Thoracic aorta (tissue), 2 donors: ENCODE measurements at regions not wholly inside any gene's neighbourhood (a gene's known extent, or its start where the extent isn't known, plus 50 kb on each side); places are given as distances from the start of the nearest gene placed in this dataset.
"Not testable (repeated sequence)": the region's sequence is repeated elsewhere in the genome, so short reads cannot be mapped to it uniquely, and the experiment has no call there.

ENCODE experiments used
- ATAC-seq: fragments of 150-250 bp; one replicate; pipeline ENCODE4 v1.8.0; 2017; ENCODE audit warnings: low read depth; ENCODE audit not compliant: insufficient number of reproducible peaks, low FRiP score
- DNase-seq: peaks from one replicate; pipeline ENCODE4 v3.0.0-alpha.2; 2020; ENCODE audit warnings: low spot score
- H3K27ac ChIP-seq, 2 donors: fragments of 200-600 bp; sonication (generic); 1 replicate in 1 of 2; 2 replicates in 1 of 2; pipeline ENCODE4 v1.5.1; 2016; ENCODE audit warnings: mild to moderate bottlenecking in 2 of 2, moderate library complexity in 2 of 2
- H3K27me3 ChIP-seq: fragments of 200-600 bp; sonication (generic); replicated peaks from 2 replicates; pipeline ENCODE4 v1.6.0; 2016; ENCODE audit warnings: mild to moderate bottlenecking; ENCODE audit not compliant: insufficient read depth
- H3K36me3 ChIP-seq: fragments of 200-600 bp; sonication (generic); one replicate; pipeline ENCODE4 v1.5.1; 2016
- H3K4me1 ChIP-seq, 2 donors: fragments of 200-600 bp; sonication (generic); 1 replicate in 1 of 2; 2 replicates in 1 of 2; pipeline versions ENCODE4 v1.5.1 to v1.6.0; 2016; ENCODE audit warnings: low read depth in 2 of 2, mild to moderate bottlenecking in 1 of 2; ENCODE audit not compliant: control insufficient read depth in 1 of 2
- H3K4me3 ChIP-seq: fragments of 200-600 bp; sonication (generic); 2 replicates; pipeline ENCODE4 v1.5.1; 2016; ENCODE audit warnings: mild to moderate bottlenecking
- H3K9me3 ChIP-seq: fragments of 200-600 bp; sonication (generic); 2 replicates; pipeline ENCODE4 v1.5.1; 2016
- TF ChIP-seq, protein P1 (sequence below): fragments of 200-600 bp; sonication (generic); IDR thresholded peaks from one replicate; pipeline ENCODE4 v1.5.1; 2019; ENCODE audit warnings: antibody characterized with exemption

DNA sequence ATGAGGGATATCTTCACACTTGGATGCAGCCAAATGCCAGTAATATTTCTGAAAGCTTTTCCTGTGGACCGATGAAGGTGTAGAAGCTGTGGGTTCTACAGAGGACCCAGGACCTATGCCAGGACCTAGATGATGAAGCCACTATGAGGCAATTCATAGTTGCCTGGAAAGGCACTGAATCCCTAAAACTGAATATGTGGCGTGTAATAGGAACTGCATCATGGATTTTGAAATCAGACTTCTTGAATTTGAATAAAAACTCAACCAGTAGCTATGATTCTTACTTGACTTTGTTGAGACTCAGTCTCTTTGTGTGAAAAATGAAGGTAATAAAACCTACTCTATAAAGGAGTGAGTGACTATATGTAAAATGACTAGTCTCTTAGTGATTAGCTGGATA, 89.9 kb upstream of the SGK1 start:
- no peaks in the 10 kb centered on the region for H3K4me1 ChIP-seq
- H3K27me3 ChIP-seq, result no peaks in the 10 kb centered on the region
- no peak overlapping the region for H3K27ac ChIP-seq
- no peak overlapping the region for H3K4me3 ChIP-seq
- no peaks in the 10 kb centered on the region for H3K36me3 ChIP-seq
- ATAC-seq (no peak), DNase-seq (no peak)
- no peaks in the 10 kb centered on the region for H3K9me3 ChIP-seq
- TF ChIP-seq, protein P1, sequence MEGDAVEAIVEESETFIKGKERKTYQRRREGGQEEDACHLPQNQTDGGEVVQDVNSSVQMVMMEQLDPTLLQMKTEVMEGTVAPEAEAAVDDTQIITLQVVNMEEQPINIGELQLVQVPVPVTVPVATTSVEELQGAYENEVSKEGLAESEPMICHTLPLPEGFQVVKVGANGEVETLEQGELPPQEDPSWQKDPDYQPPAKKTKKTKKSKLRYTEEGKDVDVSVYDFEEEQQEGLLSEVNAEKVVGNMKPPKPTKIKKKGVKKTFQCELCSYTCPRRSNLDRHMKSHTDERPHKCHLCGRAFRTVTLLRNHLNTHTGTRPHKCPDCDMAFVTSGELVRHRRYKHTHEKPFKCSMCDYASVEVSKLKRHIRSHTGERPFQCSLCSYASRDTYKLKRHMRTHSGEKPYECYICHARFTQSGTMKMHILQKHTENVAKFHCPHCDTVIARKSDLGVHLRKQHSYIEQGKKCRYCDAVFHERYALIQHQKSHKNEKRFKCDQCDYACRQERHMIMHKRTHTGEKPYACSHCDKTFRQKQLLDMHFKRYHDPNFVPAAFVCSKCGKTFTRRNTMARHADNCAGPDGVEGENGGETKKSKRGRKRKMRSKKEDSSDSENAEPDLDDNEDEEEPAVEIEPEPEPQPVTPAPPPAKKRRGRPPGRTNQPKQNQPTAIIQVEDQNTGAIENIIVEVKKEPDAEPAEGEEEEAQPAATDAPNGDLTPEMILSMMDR, result no peak

DNA sequence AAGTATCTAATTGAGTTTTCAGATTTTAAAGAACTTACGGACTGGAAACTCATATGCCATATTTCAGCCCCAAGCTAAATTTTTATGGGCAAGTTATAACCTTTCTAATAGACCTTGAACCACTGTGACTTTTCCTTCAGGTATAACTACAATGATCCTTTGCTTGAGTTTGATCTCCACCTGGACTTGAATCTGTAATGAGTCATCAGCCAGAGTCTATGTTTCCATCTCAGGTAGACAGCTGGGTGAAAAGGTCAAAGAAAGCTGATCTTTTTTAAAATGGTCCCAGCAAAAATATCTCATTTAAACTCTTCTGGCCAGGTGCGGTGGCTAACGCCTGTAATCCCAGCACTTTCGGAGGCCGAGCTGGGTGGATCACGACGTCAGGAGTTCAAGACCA, 88.4 kb upstream of the SGK1 start:
- H3K27ac ChIP-seq, result no peak overlapping the region
- no peak for DNase-seq
- TF ChIP-seq, protein P1, result no peak
- no peaks in the 10 kb centered on the region for H3K36me3 ChIP-seq
- H3K4me3 ChIP-seq, result no peak overlapping the region
- H3K27me3 ChIP-seq, result no peaks in the 10 kb centered on the region
- no peak for ATAC-seq
- no peaks in the 10 kb centered on the region for H3K9me3 ChIP-seq
- H3K4me1 ChIP-seq, result no peaks in the 10 kb centered on the region

DNA sequence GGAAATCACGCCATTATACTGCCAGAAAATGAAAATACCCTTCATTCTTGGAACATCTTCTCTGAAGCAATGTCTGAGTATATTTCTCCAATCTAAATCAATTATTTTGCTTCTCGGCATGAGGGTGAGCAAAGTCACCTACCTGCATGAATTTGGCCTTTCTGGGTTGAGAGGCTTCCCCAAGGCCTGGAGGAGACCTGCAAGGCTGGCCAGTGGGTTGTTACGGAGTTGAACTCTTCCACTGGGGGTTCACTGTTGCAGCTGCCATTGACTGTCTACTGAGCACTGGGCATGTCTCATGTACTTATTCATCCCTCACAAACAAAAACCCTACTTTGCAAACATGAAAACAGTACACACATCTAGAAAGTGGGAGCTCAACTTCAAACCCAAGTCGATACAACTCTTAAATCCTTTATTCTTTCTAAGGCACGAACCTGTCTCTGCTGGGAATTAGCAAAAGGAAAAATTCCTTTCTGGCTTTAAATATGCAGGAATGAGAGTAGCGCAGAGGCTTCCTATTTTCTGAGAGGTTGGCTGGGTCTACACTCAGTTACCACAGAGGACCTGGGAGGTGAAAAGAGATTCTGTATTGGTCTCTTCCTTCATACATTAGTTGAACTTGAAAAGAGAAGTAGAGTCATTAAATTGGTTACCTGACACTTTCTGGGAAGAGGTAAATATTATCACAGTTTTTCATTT, 87.6 kb upstream of the SGK1 start:
- ATAC-seq (no peak), DNase-seq (no peak)
- TF ChIP-seq, protein P1, result no peak
- no peaks in the 10 kb centered on the region for H3K36me3 ChIP-seq
- H3K4me1 ChIP-seq, result no peaks in the 10 kb centered on the region
- no peaks in the 10 kb centered on the region for H3K27me3 ChIP-seq
- H3K9me3 ChIP-seq, result no peaks in the 10 kb centered on the region
- H3K4me3 ChIP-seq, result no peak overlapping the region
- no peak overlapping the region for H3K27ac ChIP-seq

DNA sequence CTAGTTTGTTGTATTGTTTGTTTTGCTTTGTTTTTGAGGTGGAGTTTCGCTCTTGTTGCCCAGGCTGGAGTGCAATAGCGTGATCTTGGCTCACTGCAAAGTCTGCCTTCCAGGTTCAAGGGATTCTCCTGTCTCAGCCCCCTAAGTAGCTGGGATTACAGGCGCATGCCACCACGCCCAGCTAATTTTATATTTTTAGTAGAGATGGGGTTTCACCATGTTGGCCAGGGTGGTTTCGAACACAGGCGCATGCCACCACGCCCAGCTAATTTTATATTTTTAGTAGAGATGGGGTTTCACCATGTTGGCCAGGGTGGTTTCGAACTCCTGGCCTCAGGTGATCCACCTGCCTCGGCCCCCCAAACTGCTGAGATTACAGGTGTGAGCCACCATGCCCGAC, 85.4 kb upstream of the SGK1 start:
- not testable (repeated sequence) for ATAC-seq, H3K27me3 ChIP-seq, H3K9me3 ChIP-seq, DNase-seq, H3K4me1 ChIP-seq, H3K36me3 ChIP-seq, H3K4me3 ChIP-seq, H3K27ac ChIP-seq

DNA sequence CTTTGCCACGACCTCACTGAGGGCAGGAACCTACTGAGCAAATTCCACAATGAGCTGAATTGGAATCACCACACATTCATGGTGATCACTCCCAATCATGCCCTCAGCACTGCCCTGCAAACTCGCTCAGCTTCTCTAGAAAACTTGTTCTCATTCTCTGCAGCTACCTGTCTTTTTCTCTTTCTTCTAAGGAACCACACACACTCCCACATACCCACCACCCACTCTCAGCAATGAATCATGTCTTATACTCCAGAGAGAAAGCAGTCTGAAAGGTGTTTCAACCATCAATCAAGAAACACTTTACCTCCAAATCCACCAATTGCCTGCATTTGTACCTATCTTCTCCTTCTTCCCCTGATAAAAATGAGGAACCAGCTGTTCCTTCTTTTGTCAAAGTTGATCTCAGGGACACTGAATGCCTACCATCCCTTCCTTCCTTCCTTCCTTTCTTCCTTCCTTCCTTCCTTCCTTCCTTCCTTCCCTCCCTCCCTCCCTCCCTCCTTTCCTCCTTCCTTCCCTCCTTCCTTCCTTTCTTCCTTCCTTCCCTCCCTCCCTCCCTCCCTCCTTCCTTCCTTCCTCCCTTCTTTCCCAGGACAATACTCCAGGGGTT, 84.6 kb upstream of the SGK1 start:
- TF ChIP-seq, protein P1, result no peak
- Histone ChIP-seq H3K36me3 (no peaks in the 10 kb centered on the region), H3K27ac (no peak overlapping the region), H3K27me3 (no peaks in the 10 kb centered on the region), H3K9me3 (no peaks in the 10 kb centered on the region), H3K4me1 (no peaks in the 10 kb centered on the region), H3K4me3 (no peak overlapping the region)
- ATAC-seq, result no peak
- DNase-seq, result no peak
